ENCODE measurements at regions not wholly inside any gene's neighbourhood (a gene's known extent, or its start where the extent isn't known, plus 50 kb on each side); places are given as distances from the start of the nearest gene placed in this dataset.

- BruUV-seq (replicated peaks) = no TSS peak
- H3K9me2 ChIP-seq (ENCODE audit: insufficient read depth) = no peaks in the 10 kb centered on the region
- H3F3A ChIP-seq (ENCODE audit: insufficient read depth, low read depth) = no peaks in the 10 kb centered on the region
- CTCF ChIA-PET = interaction anchor here (0.6 kb wide), 1 partner anchor 286 kb away, joined by 15 read pairs; no protein-coding TSS in a partner anchor
- no peak overlapping the region for H3K27ac ChIP-seq
- no peaks in the 10 kb centered on the region for H3K9me3 ChIP-seq (ENCODE audit: insufficient read depth, low read depth)
- DNase-seq = peak; percentile 19 to 38
- H3K4me3 ChIP-seq = no peak overlapping the region
- no peaks in the 10 kb centered on the region for H4K20me1 ChIP-seq (ENCODE audit: insufficient read depth)
- no peak for TF ChIP-seq CTCF (conservative IDR thresholded peaks at IDR 0.05)
- TF ChIP-seq EZH2 (IDR thresholded peaks at IDR 0.05; ENCODE audit: low read depth) = no peak
- no peaks in the 10 kb centered on the region for H3K27me3 ChIP-seq (ENCODE audit: insufficient read depth, low read depth)
- H3K36me3 ChIP-seq (ENCODE audit: low read depth) = no peaks in the 10 kb centered on the region
- POLR2A ChIA-PET (ENCODE audit: unreplicated experiment) = interaction anchor here (0.6 kb wide), 1 partner anchor 200 kb away, joined by 5 read pairs; no protein-coding TSS in a partner anchor
- intact Hi-C loops (cut with micrococcal nuclease; ENCODE audit: unreplicated experiment) = no loop called here
- no peak overlapping the region for H3K4me2 ChIP-seq
- H3K79me2 ChIP-seq (ENCODE audit: low read depth) = no peaks in the 10 kb centered on the region
- peaks cover 6% of the 10 kb centered on the region; the same call in 1 of the 2 replicates for H3K4me1 ChIP-seq (replicated peaks; ENCODE audit: insufficient read depth)
- H2AFZ ChIP-seq = no peak overlapping the region
Measured at GRCh38 chr13:30049692-30050091, 199.3 kb upstream of the UBL3 start.

- no peak overlapping the region for H2AFZ ChIP-seq
- H3K9me3 ChIP-seq (ENCODE audit: insufficient read depth, low read depth) = no peaks in the 10 kb centered on the region
- no peaks in the 10 kb centered on the region for H3F3A ChIP-seq (ENCODE audit: insufficient read depth, low read depth)
- no peaks in the 10 kb centered on the region for H3K36me3 ChIP-seq (ENCODE audit: low read depth)
- intact Hi-C loops (cut with micrococcal nuclease; ENCODE audit: unreplicated experiment) = no loop called here
- H3K4me2 ChIP-seq = no peak overlapping the region
- CTCF ChIA-PET = no interaction called here
- no peaks in the 10 kb centered on the region for H3K9me2 ChIP-seq (ENCODE audit: insufficient read depth)
- TF ChIP-seq CTCF (conservative IDR thresholded peaks at IDR 0.05) (no peak), EZH2 (IDR thresholded peaks at IDR 0.05; ENCODE audit: low read depth) (no peak)
- H4K20me1 ChIP-seq (ENCODE audit: insufficient read depth) = no peaks in the 10 kb centered on the region
- POLR2A ChIA-PET (ENCODE audit: unreplicated experiment) = no interaction called here
- DNase-seq = no peak
- no peak overlapping the region for H3K4me3 ChIP-seq
- BruUV-seq (replicated peaks) = no TSS peak
- peaks cover 10% of the 10 kb centered on the region; the same call in 1 of the 2 replicates for H3K4me1 ChIP-seq (replicated peaks; ENCODE audit: insufficient read depth)
- H3K79me2 ChIP-seq (ENCODE audit: low read depth) = no peaks in the 10 kb centered on the region
- H3K27me3 ChIP-seq (ENCODE audit: insufficient read depth, low read depth) = no peaks in the 10 kb centered on the region
- no peak overlapping the region for H3K27ac ChIP-seq
Measured at GRCh38 chr13:30047154-30047874, 196.9 kb upstream of the UBL3 start.

- BruUV-seq (replicated peaks) = no TSS peak
- Histone ChIP-seq H3K4me3 (no peak overlapping the region), H3K9me2 (ENCODE audit: insufficient read depth) (no peaks in the 10 kb centered on the region), H3K4me2 (no peak overlapping the region), H2AFZ (no peak overlapping the region), H3K27me3 (ENCODE audit: insufficient read depth, low read depth) (no peaks in the 10 kb centered on the region), H3K9me3 (ENCODE audit: insufficient read depth, low read depth) (no peaks in the 10 kb centered on the region), H3K27ac (no peak overlapping the region), H3F3A (ENCODE audit: insufficient read depth, low read depth) (no peaks in the 10 kb centered on the region), H4K20me1 (ENCODE audit: insufficient read depth) (no peaks in the 10 kb centered on the region), H3K4me1 (replicated peaks; ENCODE audit: insufficient read depth) (peaks cover 10% of the 10 kb centered on the region; the same call in 1 of the 2 replicates), H3K79me2 (ENCODE audit: low read depth) (no peaks in the 10 kb centered on the region), H3K36me3 (ENCODE audit: low read depth) (no peaks in the 10 kb centered on the region)
- intact Hi-C loops (cut with micrococcal nuclease; ENCODE audit: unreplicated experiment) = no loop called here
- DNase-seq = no peak
- no peak for TF ChIP-seq EZH2 (IDR thresholded peaks at IDR 0.05; ENCODE audit: low read depth)
- TF ChIP-seq CTCF (conservative IDR thresholded peaks at IDR 0.05) = no peak
- POLR2A ChIA-PET (ENCODE audit: unreplicated experiment) = no interaction called here
- CTCF ChIA-PET = interaction anchor here (0.6 kb wide), 1 partner anchor 507 kb away, joined by 4 read pairs; no protein-coding TSS in a partner anchor
Measured at GRCh38 chr13:30045916-30046704, 195.7 kb upstream of the UBL3 start.

Measured in PC-9 (cell line).